OCI-LY7 (cell line): ENCODE measurements at regions not wholly inside any gene's neighbourhood (a gene's known extent, or its start where the extent isn't known, plus 50 kb on each side); places are given as distances from the start of the nearest gene placed in this dataset.

Source experiments
- BruUV-seq: library from RNA; stranded (reverse); fragments of 400-500 nt; replicated peaks from 2 replicates; lab custom pipeline; 2021; lab: Mats Ljungman, UMichigan
- CTCF ChIA-PET: fragments of 300-600 bp; sonication (Branson Sonifier 250); formaldehyde crosslinking; loops from one replicate; lab custom pipeline; 2022; ENCODE audit warnings: antibody characterized with exemption; ENCODE audit not compliant: unreplicated experiment; lab: Charles Lee
- POLR2A ChIA-PET: fragments of 300-600 bp; sonication (Branson Sonifier 250); formaldehyde crosslinking; loops from one replicate; lab custom pipeline; 2022; ENCODE audit warnings: antibody characterized with exemption; lab: Charles Lee
- DNase-seq: peaks from one replicate; pipeline ENCODE4 v3.0.0-alpha.2; 2015; ENCODE audit warnings: low spot score
- H2AFZ ChIP-seq: fragments of 200-600 bp; sonication (generic), shearing (Covaris generic); 2 replicates; pipeline ENCODE4 v1.6.1; 2014; ENCODE audit warnings: mild to moderate bottlenecking, antibody characterized with exemption, low read length, moderate library complexity
- H3K27ac ChIP-seq: fragments of 200-600 bp; sonication (generic); 2 replicates; pipeline ENCODE4 v1.5.1; 2014; ENCODE audit warnings: mixed run types, low read depth, mild to moderate bottlenecking, moderate library complexity, low read length, inconsistent platforms; ENCODE audit not compliant: poor library complexity, severe bottlenecking
- H3K36me3 ChIP-seq: fragments of 200-600 bp; sonication (generic); 2 replicates; pipeline ENCODE4 v1.6.1; 2014; ENCODE audit warnings: mild to moderate bottlenecking, antibody characterized with exemption, low read length, moderate library complexity, mixed read lengths; ENCODE audit not compliant: insufficient read depth
- H3K4me1 ChIP-seq: fragments of 200-600 bp; sonication (generic); 2 replicates; pipeline ENCODE4 v1.5.1; 2014; ENCODE audit warnings: mild to moderate bottlenecking, low read length; ENCODE audit not compliant: insufficient read depth, poor library complexity, severe bottlenecking
- H3K4me2 ChIP-seq: fragments of 200-600 bp; sonication (generic); 2 replicates; pipeline ENCODE4 v1.6.1; 2014; ENCODE audit warnings: mild to moderate bottlenecking, low read length
- H3K4me3 ChIP-seq: fragments of 200-600 bp; sonication (generic); 2 replicates; pipeline ENCODE4 v1.5.1; 2014; ENCODE audit warnings: mild to moderate bottlenecking, low read depth, low read length; ENCODE audit not compliant: poor library complexity, severe bottlenecking
- H3K79me2 ChIP-seq: fragments of 200-600 bp; sonication (generic); 2 replicates; pipeline ENCODE4 v1.6.1; 2016; ENCODE audit warnings: low read depth, mild to moderate bottlenecking, low read length, moderate library complexity, mixed read lengths; ENCODE audit not compliant: insufficient read depth
- H3K9me2 ChIP-seq: fragments of 200-600 bp; sonication (generic); 2 replicates; pipeline ENCODE4 v1.6.1; 2016; ENCODE audit warnings: mild to moderate bottlenecking, low read length, mixed read lengths; ENCODE audit not compliant: insufficient read depth
- H3K9me3 ChIP-seq: fragments of 200-600 bp; sonication (generic); 2 replicates; pipeline ENCODE4 v1.6.1; 2014; ENCODE audit warnings: mild to moderate bottlenecking, mixed run types, low read length, mixed read lengths
- H4K20me1 ChIP-seq: fragments of 200-600 bp; sonication (generic); 2 replicates; pipeline ENCODE4 v1.6.1; 2014; ENCODE audit warnings: mild to moderate bottlenecking, antibody characterized with exemption, low read length, moderate library complexity, mixed read lengths; ENCODE audit not compliant: insufficient read depth
- CTCF ChIP-seq: fragments of 200-600 bp; sonication (generic); conservative IDR thresholded peaks from 2 replicates; pipeline ENCODE4 v1.5.1; 2014; ENCODE audit warnings: mild to moderate bottlenecking, antibody characterized with exemption, low read length, moderate library complexity, mixed read lengths
- EZH2phosphoT487 ChIP-seq: fragments of 200-600 bp; sonication (generic); IDR thresholded peaks from 2 replicates; pipeline ENCODE4 v1.6.1; 2018; ENCODE audit warnings: low read depth, borderline replicate concordance, mild to moderate bottlenecking, mixed run types, antibody characterized with exemption, low read length, moderate library complexity, mixed read lengths
- intact Hi-C: fragments of 100-400 bp; cut with micrococcal nuclease; formaldehyde crosslinking; loops from one replicate; pipeline ENCODE4 v1.10.0; 2022; ENCODE audit not compliant: unreplicated experiment

GRCh38 chr14:40347675-40348074 is 915.4 kb upstream of the FBXO33 start:
- no peaks in the 10 kb centered on the region for H4K20me1 ChIP-seq
- TF ChIP-seq CTCF (no peak), EZH2phosphoT487 (no peak)
- intact Hi-C loops = no loop called here
- no peaks in the 10 kb centered on the region for H3K4me1 ChIP-seq
- H2AFZ ChIP-seq = no peak overlapping the region
- H3K4me3 ChIP-seq = no peak overlapping the region
- no peaks in the 10 kb centered on the region for H3K9me3 ChIP-seq
- ChIA-PET CTCF (no interaction called here), POLR2A (no interaction called here)
- H3K27ac ChIP-seq = no peak overlapping the region
- no peak overlapping the region for H3K4me2 ChIP-seq
- no peaks in the 10 kb centered on the region for H3K36me3 ChIP-seq
- no TSS peak for BruUV-seq
- no peak for DNase-seq
- no peaks in the 10 kb centered on the region for H3K9me2 ChIP-seq
- H3K79me2 ChIP-seq = no peaks in the 10 kb centered on the region

GRCh38 chr14:40346275-40346674 is 914.0 kb upstream of the FBXO33 start:
- Histone ChIP-seq H3K27ac (no peak overlapping the region), H3K9me3 (no peaks in the 10 kb centered on the region), H4K20me1 (no peaks in the 10 kb centered on the region), H3K4me1 (no peaks in the 10 kb centered on the region), H2AFZ (no peak overlapping the region), H3K9me2 (no peaks in the 10 kb centered on the region), H3K4me3 (no peak overlapping the region), H3K4me2 (no peak overlapping the region), H3K79me2 (no peaks in the 10 kb centered on the region), H3K36me3 (no peaks in the 10 kb centered on the region)
- DNase-seq = no peak
- intact Hi-C loops = no loop called here
- CTCF ChIA-PET = no interaction called here
- BruUV-seq = no TSS peak
- TF ChIP-seq CTCF (no peak), EZH2phosphoT487 (no peak)
- POLR2A ChIA-PET = no interaction called here

GRCh38 chr14:40345334-40345733 is 913.1 kb upstream of the FBXO33 start:
- no peak for DNase-seq
- POLR2A ChIA-PET = no interaction called here
- no peaks in the 10 kb centered on the region for H3K9me3 ChIP-seq
- H3K36me3 ChIP-seq = no peaks in the 10 kb centered on the region
- no peaks in the 10 kb centered on the region for H3K4me1 ChIP-seq
- H3K4me3 ChIP-seq = no peak overlapping the region
- H2AFZ ChIP-seq = no peak overlapping the region
- no peak overlapping the region for H3K27ac ChIP-seq
- BruUV-seq = no TSS peak
- no peak overlapping the region for H3K4me2 ChIP-seq
- TF ChIP-seq EZH2phosphoT487 (no peak), CTCF (no peak)
- CTCF ChIA-PET = no interaction called here
- intact Hi-C loops = no loop called here
- no peaks in the 10 kb centered on the region for H3K79me2 ChIP-seq
- H4K20me1 ChIP-seq = no peaks in the 10 kb centered on the region
- H3K9me2 ChIP-seq = no peaks in the 10 kb centered on the region
